MM.1S (cell line): ENCODE measurements at regions not wholly inside any gene's neighbourhood (a gene's known extent, or its start where the extent isn't known, plus 50 kb on each side); places are given as distances from the start of the nearest gene placed in this dataset.

Experiments
- EZH2 ChIP-seq: fragments of 300-600 bp; sonication (generic); optimal IDR thresholded peaks from 2 replicates; pipeline ENCODE3; 2017; ENCODE audit warnings: low read depth, mild to moderate bottlenecking, antibody characterized with exemption, low read length, mixed read lengths
- EZH2phosphoT487 ChIP-seq: fragments of 300-600 bp; sonication (generic); IDR thresholded peaks from 2 replicates; pipeline ENCODE4 v1.6.1; 2018; ENCODE audit warnings: antibody characterized with exemption, low read length
- TF ChIP-seq, protein P1 (sequence below): fragments of 300-600 bp; sonication (generic); IDR thresholded peaks from 2 replicates; pipeline ENCODE4 v1.5.1; 2016; ENCODE audit warnings: antibody characterized with exemption, low read length, mixed read lengths

DNA sequence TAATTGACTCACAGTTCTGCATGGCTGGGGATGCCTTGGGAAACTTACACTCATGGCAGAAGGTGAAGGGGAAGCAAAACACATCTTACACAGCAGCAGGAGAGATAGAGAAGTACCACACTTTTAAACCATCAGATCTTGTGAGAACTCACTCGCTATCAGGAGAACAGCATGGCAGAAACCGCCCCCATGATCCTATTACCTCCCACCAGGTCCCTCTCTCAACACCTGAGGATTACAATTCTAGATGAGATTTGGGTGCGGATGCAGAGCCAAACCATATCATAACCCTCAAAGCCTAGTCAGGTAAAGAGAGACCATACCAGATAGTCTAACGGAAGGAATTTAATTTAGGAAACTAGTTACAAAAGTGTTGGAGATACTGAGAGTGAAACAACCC is 182.6 kb upstream of the ACVR2A start:
- TF ChIP-seq, protein P1, sequence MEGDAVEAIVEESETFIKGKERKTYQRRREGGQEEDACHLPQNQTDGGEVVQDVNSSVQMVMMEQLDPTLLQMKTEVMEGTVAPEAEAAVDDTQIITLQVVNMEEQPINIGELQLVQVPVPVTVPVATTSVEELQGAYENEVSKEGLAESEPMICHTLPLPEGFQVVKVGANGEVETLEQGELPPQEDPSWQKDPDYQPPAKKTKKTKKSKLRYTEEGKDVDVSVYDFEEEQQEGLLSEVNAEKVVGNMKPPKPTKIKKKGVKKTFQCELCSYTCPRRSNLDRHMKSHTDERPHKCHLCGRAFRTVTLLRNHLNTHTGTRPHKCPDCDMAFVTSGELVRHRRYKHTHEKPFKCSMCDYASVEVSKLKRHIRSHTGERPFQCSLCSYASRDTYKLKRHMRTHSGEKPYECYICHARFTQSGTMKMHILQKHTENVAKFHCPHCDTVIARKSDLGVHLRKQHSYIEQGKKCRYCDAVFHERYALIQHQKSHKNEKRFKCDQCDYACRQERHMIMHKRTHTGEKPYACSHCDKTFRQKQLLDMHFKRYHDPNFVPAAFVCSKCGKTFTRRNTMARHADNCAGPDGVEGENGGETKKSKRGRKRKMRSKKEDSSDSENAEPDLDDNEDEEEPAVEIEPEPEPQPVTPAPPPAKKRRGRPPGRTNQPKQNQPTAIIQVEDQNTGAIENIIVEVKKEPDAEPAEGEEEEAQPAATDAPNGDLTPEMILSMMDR = no peak
- TF ChIP-seq EZH2phosphoT487 = no peak
- no peak for TF ChIP-seq EZH2
